Lung (tissue), 11 donors: ENCODE measurements at regions not wholly inside any gene's neighbourhood (a gene's known extent, or its start where the extent isn't known, plus 50 kb on each side); places are given as distances from the start of the nearest gene placed in this dataset.

Experiments used
- ATAC-seq: fragments of 200-7000 bp; cut with Tn5 transposase; one replicate; pipeline ENCODE4 v1.9.1; 2020; ENCODE audit warnings: moderate number of reproducible peaks; ENCODE audit not compliant: insufficient read depth, low FRiP score
- DNase-seq, 3 donors: peaks; one replicate each; pipeline ENCODE4 v3.0.0-alpha.2; 2013 to 2017
- H3K27ac ChIP-seq, 2 donors: one replicate each; pipeline ENCODE4 v1.5.1; 2013; ENCODE audit warnings: mild to moderate bottlenecking in 2 of 2, moderate library complexity in 2 of 2, control low read depth in 1 of 2, inconsistent platforms in 1 of 2, low read depth in 1 of 2, low read length in 1 of 2
- H3K27me3 ChIP-seq, 3 donors: one replicate each; pipeline ENCODE4 v1.5.1; 2013; ENCODE audit warnings: low read length in 2 of 3; ENCODE audit not compliant: control insufficient read depth in 3 of 3, insufficient read depth in 3 of 3
- H3K36me3 ChIP-seq, 4 donors: one replicate each; pipeline ENCODE4 v1.5.1; 2013; ENCODE audit warnings: low read length in 4 of 4, mild to moderate bottlenecking in 1 of 4, moderate library complexity in 1 of 4; ENCODE audit not compliant: control insufficient read depth in 4 of 4, insufficient read depth in 4 of 4
- H3K4me1 ChIP-seq, 5 donors: one replicate each; pipeline ENCODE4 v1.5.1; 2013; ENCODE audit warnings: low read length in 5 of 5, mild to moderate bottlenecking in 2 of 5, moderate library complexity in 1 of 5; ENCODE audit not compliant: control insufficient read depth in 5 of 5, insufficient read depth in 5 of 5
- H3K4me3 ChIP-seq: one replicate; pipeline ENCODE4 v1.5.1; 2013; ENCODE audit warnings: mild to moderate bottlenecking, control low read depth, moderate library complexity
- H3K9ac ChIP-seq, 2 donors: one replicate each; pipeline ENCODE4 v1.5.1; 2013; ENCODE audit warnings: low read length in 2 of 2, control low read depth in 1 of 2; ENCODE audit not compliant: insufficient read depth in 1 of 2
- H3K9me3 ChIP-seq, 4 donors: one replicate each; pipeline ENCODE4 v1.5.1; 2013; ENCODE audit warnings: low read length in 3 of 4, mild to moderate bottlenecking in 1 of 4, moderate library complexity in 1 of 4; ENCODE audit not compliant: control insufficient read depth in 4 of 4, insufficient read depth in 3 of 4
- CTCF ChIP-seq: IDR thresholded peaks from 2 replicates; pipeline ENCODE4 v1.5.1; 2012; ENCODE audit warnings: mild to moderate bottlenecking; ENCODE audit errors: control extremely low read depth, extremely low read depth
- WGBS, 2 donors: extraction: QIAGEN DNeasy Blood & Tissue Kit; methylation state at CpG; one replicate each; pipeline ENCODE4 v1.1.7; 2013; 5-methylcytosine and 5-hydroxymethylcytosine counted together
- donor health status: control.
- donor health status: control.
- donor health status: Bipolar disorder and iron deficiency.
- donor health status: healthy.
- donor health status: DM: yes; HTN: yes; CAD: no.

DNA sequence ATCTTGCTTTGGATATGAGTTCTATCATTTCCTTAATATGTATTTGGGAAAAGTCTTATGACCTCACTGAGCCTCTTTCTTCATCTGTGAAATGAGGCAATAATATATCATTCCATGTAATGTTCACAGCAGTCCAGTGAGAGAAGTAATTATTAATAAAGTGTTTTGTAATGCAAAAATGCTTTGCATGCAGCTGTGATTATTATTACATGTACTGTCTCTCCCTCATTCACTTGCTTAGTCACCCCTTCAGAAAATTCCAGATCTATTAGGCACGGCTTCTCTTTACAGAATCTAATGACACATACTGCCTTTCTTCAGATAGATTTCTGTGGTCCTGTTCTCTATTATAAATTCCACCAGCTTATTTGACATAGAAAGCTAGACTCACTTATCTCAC is 53.5 kb upstream of the FGF13 start:
- DNase-seq (no peak), ATAC-seq (no peak)
- WGBS, 2 donors, result 66 to 100% methylated on average over 1 of the region's 1 CpG
- Histone ChIP-seq H3K9ac (no peak overlapping the region), H3K4me3 (no peak overlapping the region), H3K36me3 (no peaks in the 10 kb centered on the region), H3K27me3 (peaks cover 6 to 15% (median 12%) of the 10 kb centered on the region in 3 donors), H3K9me3 (no peaks in the 10 kb centered on the region), H3K27ac (no peak overlapping the region), H3K4me1 (peaks cover 0 to 7% (median 0%) of the 10 kb centered on the region in 5 donors)
- TF ChIP-seq CTCF, result no peak

DNA sequence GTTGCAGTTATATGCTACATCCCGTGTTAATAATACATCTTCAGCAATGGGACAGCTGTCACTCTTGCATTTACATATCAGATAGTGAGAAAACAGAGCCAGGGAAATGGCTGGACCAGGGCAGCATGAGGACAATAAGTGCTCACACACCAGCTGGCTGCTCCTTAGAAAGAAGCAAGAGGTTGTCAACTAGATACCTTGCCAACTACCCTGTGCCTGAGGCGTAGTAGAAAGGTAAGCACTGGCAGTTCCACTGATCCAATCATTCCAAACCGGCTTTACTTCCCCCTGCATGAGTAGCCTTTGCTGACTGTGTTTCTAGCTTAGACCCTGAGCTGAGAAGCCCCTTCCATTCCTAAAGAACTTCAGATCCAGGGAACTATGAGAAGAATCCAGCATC is 52.2 kb upstream of the FGF13 start:
- 62 to 73% methylated on average over 3 of the region's 3 CpGs for WGBS, 2 donors
- H3K4me3 ChIP-seq, result no peak overlapping the region
- peaks cover 0 to 1% (median 0%) of the 10 kb centered on the region in 4 donors for H3K9me3 ChIP-seq
- TF ChIP-seq CTCF, result no peak
- H3K27me3 ChIP-seq, result peaks cover 6 to 10% (median 9%) of the 10 kb centered on the region in 3 donors
- H3K36me3 ChIP-seq, result no peaks in the 10 kb centered on the region
- H3K4me1 ChIP-seq, result peaks cover 0 to 7% (median 2%) of the 10 kb centered on the region in 5 donors
- DNase-seq (no peak), ATAC-seq (no peak)
- H3K27ac ChIP-seq, result no peak overlapping the region
- no peak overlapping the region for H3K9ac ChIP-seq

GRCh38 chrX:138761380-138761779 is 49.9 kb upstream of the FGF13 start:
- no peak for TF ChIP-seq CTCF
- no peak for ATAC-seq

More at GRCh38 chrX:138761380-138761779, 49.9 kb upstream of the FGF13 start:
- H3K4me1 ChIP-seq, result peaks cover 0 to 7% (median 2%) of the 10 kb centered on the region in 5 donors
- no peak overlapping the region for H3K27ac ChIP-seq
- H3K9ac ChIP-seq, result no peak overlapping the region
- no peak for DNase-seq
- 73 to 83% methylated on average over 3 of the region's 3 CpGs for WGBS, 2 donors
- H3K9me3 ChIP-seq, result peaks cover 0 to 1% (median 0%) of the 10 kb centered on the region in 4 donors
- peaks cover 6 to 15% (median 13%) of the 10 kb centered on the region in 3 donors for H3K27me3 ChIP-seq
- no peak overlapping the region for H3K4me3 ChIP-seq
- H3K36me3 ChIP-seq, result no peaks in the 10 kb centered on the region
